GM23338 (cell line): ENCODE measurements at regions not wholly inside any gene's neighbourhood (a gene's known extent, or its start where the extent isn't known, plus 50 kb on each side); places are given as distances from the start of the nearest gene placed in this dataset.
A peak's percentile ranks its signal among the peaks of the same experiment; 100 is the strongest.

ENCODE experiments used
- ATAC-seq: fragments of 200-7000 bp; cut with Tn5 transposase; 3 replicates; pipeline ENCODE4 v1.9.1; 2020
- DNase-seq: peaks from one replicate; pipeline ENCODE4 v3.0.0-alpha.2; 2015; ENCODE audit warnings: low spot score
- H2AFZ ChIP-seq: fragments of 200-600 bp; sonication (generic); 2 replicates; pipeline ENCODE4 v1.8.0; 2016; ENCODE audit warnings: antibody characterized with exemption, mild to moderate bottlenecking, moderate library complexity
- H3F3A ChIP-seq: fragments of 200-600 bp; sonication (generic); replicated peaks from 2 replicates; pipeline ENCODE4 v1.8.0; 2017; ENCODE audit warnings: antibody characterized with exemption, mixed run types, low read depth
- H3K27ac ChIP-seq: fragments of 200-600 bp; sonication (generic); 2 replicates; pipeline ENCODE4 v1.6.1; 2016; ENCODE audit warnings: low read depth
- H3K27me3 ChIP-seq: fragments of 200-600 bp; sonication (generic); 2 replicates; pipeline ENCODE4 v1.8.0; 2016; ENCODE audit warnings: mild to moderate bottlenecking, mixed run types, moderate library complexity; ENCODE audit not compliant: insufficient read depth
- H3K36me3 ChIP-seq: fragments of 200-600 bp; sonication (generic); 2 replicates; pipeline ENCODE4 v1.8.0; 2016; ENCODE audit warnings: mild to moderate bottlenecking; ENCODE audit not compliant: insufficient read depth
- H3K4me1 ChIP-seq: fragments of 200-600 bp; sonication (generic); 2 replicates; pipeline ENCODE4 v1.8.0; 2016; ENCODE audit warnings: mild to moderate bottlenecking, moderate library complexity; ENCODE audit not compliant: insufficient read depth
- H3K4me2 ChIP-seq: fragments of 200-600 bp; sonication (generic); 2 replicates; pipeline ENCODE4 v1.7.1; 2017; ENCODE audit warnings: mixed run types
- H3K4me3 ChIP-seq: fragments of 200-600 bp; sonication (generic); 2 replicates; pipeline ENCODE4 v1.6.1; 2016; ENCODE audit warnings: mixed run types
- H3K79me2 ChIP-seq: fragments of 200-600 bp; sonication (generic); replicated peaks from 2 replicates; pipeline ENCODE4 v1.8.0; 2017; ENCODE audit warnings: mild to moderate bottlenecking; ENCODE audit not compliant: insufficient read depth
- H3K9me2 ChIP-seq: fragments of 200-600 bp; sonication (generic); 2 replicates; pipeline ENCODE4 v1.8.0; 2017; ENCODE audit not compliant: insufficient read depth
- H4K20me1 ChIP-seq: fragments of 200-600 bp; sonication (generic); replicated peaks from 2 replicates; pipeline ENCODE4 v1.8.0; 2017; ENCODE audit warnings: mild to moderate bottlenecking; ENCODE audit not compliant: insufficient read depth
- H3K27ac Mint-ChIP-seq: 2 replicates; pipeline ENCODE4 v1.8.0; 2020; ENCODE audit warnings: inconsistent platforms, mild to moderate bottlenecking, moderate library complexity, mixed read lengths
- H3K27me3 Mint-ChIP-seq: 3 replicates; pipeline ENCODE4 v1.8.0; 2022; ENCODE audit warnings: low read depth, mild to moderate bottlenecking, moderate library complexity, mixed read lengths, inconsistent platforms; ENCODE audit not compliant: insufficient read depth, poor library complexity
- H3K36me3 Mint-ChIP-seq: 3 replicates; pipeline ENCODE4 v1.8.0; 2021; ENCODE audit warnings: low read depth, mild to moderate bottlenecking, inconsistent platforms, moderate library complexity, mixed read lengths
- H3K4me1 Mint-ChIP-seq: 3 replicates; pipeline ENCODE4 v1.8.0; 2020; ENCODE audit warnings: mild to moderate bottlenecking, inconsistent platforms, mixed read lengths
- H3K4me3 Mint-ChIP-seq: 3 replicates; pipeline ENCODE4 v1.8.0; 2021; ENCODE audit warnings: moderate library complexity, mild to moderate bottlenecking, inconsistent platforms, mixed read lengths
- H3K9me3 Mint-ChIP-seq: 3 replicates; pipeline ENCODE4 v1.8.0; 2020; ENCODE audit warnings: moderate library complexity, mild to moderate bottlenecking, inconsistent platforms, mixed read lengths
- CREB1 ChIP-seq: fragments of 250-450 bp; sonication (Bioruptor Pico); IDR thresholded peaks from 2 replicates; pipeline ENCODE4 v1.5.0; 2020; ENCODE audit warnings: low read depth, mild to moderate bottlenecking, moderate library complexity
- TF ChIP-seq, protein P1 (sequence below): IDR thresholded peaks from one replicate; pipeline ENCODE4 v1.6.1; 2018; ENCODE audit warnings: antibody characterized with exemption; ENCODE audit not compliant: unreplicated experiment
- TF ChIP-seq, protein P2 (sequence below): fragments of 250-450 bp; sonication (Bioruptor Pico); IDR thresholded peaks from 2 replicates; pipeline ENCODE4 v1.5.0; 2020; ENCODE audit warnings: mild to moderate bottlenecking, moderate library complexity

GRCh38 chr7:86949052-86949778 lies 110.2 kb downstream of the ELAPOR2 start:
- no peaks in the 10 kb centered on the region for H4K20me1 ChIP-seq
- DNase-seq (peak; percentile 30), ATAC-seq (peak; percentile 77)
- no peak overlapping the region for H3K27ac Mint-ChIP-seq
- H3K27me3 Mint-ChIP-seq: peaks cover 2% of the 10 kb centered on the region
- peaks cover 30% of the 10 kb centered on the region for H3K79me2 ChIP-seq
- H3K4me1 ChIP-seq: peaks cover 26% of the 10 kb centered on the region
- no peaks in the 10 kb centered on the region for H3K27me3 ChIP-seq
- no peaks in the 10 kb centered on the region for H3K9me2 ChIP-seq
- no peaks in the 10 kb centered on the region for H3K36me3 Mint-ChIP-seq
- H3K4me3 Mint-ChIP-seq: no peak overlapping the region
- no peaks in the 10 kb centered on the region for H3F3A ChIP-seq
- no peaks in the 10 kb centered on the region for H3K9me3 Mint-ChIP-seq
- H3K27ac ChIP-seq: no peak overlapping the region
- no peak overlapping the region for H2AFZ ChIP-seq
- peaks cover 27% of the 10 kb centered on the region for H3K4me1 Mint-ChIP-seq
- H3K4me3 ChIP-seq: no peak overlapping the region
- no peaks in the 10 kb centered on the region for H3K36me3 ChIP-seq
- TF ChIP-seq, protein P1, sequence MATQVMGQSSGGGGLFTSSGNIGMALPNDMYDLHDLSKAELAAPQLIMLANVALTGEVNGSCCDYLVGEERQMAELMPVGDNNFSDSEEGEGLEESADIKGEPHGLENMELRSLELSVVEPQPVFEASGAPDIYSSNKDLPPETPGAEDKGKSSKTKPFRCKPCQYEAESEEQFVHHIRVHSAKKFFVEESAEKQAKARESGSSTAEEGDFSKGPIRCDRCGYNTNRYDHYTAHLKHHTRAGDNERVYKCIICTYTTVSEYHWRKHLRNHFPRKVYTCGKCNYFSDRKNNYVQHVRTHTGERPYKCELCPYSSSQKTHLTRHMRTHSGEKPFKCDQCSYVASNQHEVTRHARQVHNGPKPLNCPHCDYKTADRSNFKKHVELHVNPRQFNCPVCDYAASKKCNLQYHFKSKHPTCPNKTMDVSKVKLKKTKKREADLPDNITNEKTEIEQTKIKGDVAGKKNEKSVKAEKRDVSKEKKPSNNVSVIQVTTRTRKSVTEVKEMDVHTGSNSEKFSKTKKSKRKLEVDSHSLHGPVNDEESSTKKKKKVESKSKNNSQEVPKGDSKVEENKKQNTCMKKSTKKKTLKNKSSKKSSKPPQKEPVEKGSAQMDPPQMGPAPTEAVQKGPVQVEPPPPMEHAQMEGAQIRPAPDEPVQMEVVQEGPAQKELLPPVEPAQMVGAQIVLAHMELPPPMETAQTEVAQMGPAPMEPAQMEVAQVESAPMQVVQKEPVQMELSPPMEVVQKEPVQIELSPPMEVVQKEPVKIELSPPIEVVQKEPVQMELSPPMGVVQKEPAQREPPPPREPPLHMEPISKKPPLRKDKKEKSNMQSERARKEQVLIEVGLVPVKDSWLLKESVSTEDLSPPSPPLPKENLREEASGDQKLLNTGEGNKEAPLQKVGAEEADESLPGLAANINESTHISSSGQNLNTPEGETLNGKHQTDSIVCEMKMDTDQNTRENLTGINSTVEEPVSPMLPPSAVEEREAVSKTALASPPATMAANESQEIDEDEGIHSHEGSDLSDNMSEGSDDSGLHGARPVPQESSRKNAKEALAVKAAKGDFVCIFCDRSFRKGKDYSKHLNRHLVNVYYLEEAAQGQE: no peak
- H3K4me2 ChIP-seq: 0 out of 2 replicates have a peak overlapping the region, but pooled peaks have one; percentile 8

GRCh38 chr7:86947929-86948328 lies 111.5 kb downstream of the ELAPOR2 start:
- TF ChIP-seq, protein P2, sequence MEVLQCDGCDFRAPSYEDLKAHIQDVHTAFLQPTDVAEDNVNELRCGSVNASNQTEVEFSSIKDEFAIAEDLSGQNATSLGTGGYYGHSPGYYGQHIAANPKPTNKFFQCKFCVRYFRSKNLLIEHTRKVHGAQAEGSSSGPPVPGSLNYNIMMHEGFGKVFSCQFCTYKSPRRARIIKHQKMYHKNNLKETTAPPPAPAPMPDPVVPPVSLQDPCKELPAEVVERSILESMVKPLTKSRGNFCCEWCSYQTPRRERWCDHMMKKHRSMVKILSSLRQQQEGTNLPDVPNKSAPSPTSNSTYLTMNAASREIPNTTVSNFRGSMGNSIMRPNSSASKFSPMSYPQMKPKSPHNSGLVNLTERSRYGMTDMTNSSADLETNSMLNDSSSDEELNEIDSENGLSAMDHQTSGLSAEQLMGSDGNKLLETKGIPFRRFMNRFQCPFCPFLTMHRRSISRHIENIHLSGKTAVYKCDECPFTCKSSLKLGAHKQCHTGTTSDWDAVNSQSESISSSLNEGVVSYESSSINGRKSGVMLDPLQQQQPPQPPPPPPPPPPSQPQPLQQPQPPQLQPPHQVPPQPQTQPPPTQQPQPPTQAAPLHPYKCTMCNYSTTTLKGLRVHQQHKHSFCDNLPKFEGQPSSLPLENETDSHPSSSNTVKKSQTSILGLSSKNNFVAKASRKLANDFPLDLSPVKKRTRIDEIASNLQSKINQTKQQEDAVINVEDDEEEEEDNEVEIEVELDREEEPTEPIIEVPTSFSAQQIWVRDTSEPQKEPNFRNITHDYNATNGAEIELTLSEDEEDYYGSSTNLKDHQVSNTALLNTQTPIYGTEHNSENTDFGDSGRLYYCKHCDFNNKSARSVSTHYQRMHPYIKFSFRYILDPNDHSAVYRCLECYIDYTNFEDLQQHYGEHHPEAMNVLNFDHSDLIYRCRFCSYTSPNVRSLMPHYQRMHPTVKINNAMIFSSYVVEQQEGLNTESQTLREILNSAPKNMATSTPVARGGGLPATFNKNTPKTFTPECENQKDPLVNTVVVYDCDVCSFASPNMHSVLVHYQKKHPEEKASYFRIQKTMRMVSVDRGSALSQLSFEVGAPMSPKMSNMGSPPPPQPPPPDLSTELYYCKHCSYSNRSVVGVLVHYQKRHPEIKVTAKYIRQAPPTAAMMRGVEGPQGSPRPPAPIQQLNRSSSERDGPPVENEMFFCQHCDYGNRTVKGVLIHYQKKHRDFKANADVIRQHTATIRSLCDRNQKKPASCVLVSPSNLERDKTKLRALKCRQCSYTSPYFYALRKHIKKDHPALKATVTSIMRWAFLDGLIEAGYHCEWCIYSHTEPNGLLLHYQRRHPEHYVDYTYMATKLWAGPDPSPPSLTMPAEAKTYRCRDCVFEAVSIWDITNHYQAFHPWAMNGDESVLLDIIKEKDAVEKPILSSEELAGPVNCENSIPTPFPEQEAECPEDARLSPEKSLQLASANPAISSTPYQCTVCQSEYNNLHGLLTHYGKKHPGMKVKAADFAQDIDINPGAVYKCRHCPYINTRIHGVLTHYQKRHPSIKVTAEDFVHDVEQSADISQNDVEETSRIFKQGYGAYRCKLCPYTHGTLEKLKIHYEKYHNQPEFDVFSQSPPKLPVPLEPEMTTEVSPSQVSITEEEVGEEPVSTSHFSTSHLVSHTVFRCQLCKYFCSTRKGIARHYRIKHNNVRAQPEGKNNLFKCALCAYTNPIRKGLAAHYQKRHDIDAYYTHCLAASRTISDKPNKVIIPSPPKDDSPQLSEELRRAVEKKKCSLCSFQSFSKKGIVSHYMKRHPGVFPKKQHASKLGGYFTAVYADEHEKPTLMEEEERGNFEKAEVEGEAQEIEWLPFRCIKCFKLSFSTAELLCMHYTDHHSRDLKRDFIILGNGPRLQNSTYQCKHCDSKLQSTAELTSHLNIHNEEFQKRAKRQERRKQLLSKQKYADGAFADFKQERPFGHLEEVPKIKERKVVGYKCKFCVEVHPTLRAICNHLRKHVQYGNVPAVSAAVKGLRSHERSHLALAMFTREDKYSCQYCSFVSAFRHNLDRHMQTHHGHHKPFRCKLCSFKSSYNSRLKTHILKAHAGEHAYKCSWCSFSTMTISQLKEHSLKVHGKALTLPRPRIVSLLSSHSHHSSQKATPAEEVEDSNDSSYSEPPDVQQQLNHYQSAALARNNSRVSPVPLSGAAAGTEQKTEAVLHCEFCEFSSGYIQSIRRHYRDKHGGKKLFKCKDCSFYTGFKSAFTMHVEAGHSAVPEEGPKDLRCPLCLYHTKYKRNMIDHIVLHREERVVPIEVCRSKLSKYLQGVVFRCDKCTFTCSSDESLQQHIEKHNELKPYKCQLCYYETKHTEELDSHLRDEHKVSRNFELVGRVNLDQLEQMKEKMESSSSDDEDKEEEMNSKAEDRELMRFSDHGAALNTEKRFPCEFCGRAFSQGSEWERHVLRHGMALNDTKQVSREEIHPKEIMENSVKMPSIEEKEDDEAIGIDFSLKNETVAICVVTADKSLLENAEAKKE (CRISPR knock-in tag): peak; percentile 75
- no peak for TF ChIP-seq CREB1 (CRISPR knock-in tag)
- peak; percentile 50; the same call in 2 of the 3 replicates for ATAC-seq
- Histone ChIP-seq H3K4me1 (peaks cover 26% of the 10 kb centered on the region), H3K9me2 (no peaks in the 10 kb centered on the region), H3F3A (no peaks in the 10 kb centered on the region), H4K20me1 (no peaks in the 10 kb centered on the region), H3K36me3 (no peaks in the 10 kb centered on the region), H3K27ac (peak overlapping the region; percentile 28; the same call in 1 of the 2 replicates), H3K79me2 (peaks cover 18% of the 10 kb centered on the region), H3K27me3 (no peaks in the 10 kb centered on the region), H2AFZ (no peak overlapping the region), H3K4me2 (peak overlapping the region; percentile 40), H3K4me3 (no peak overlapping the region)
- peak; percentile 55 for DNase-seq
- no peak overlapping the region; the same call in 1 of the 2 replicates for H3K27ac Mint-ChIP-seq
- H3K36me3 Mint-ChIP-seq: no peaks in the 10 kb centered on the region
- peaks cover 27% of the 10 kb centered on the region for H3K4me1 Mint-ChIP-seq
- H3K27me3 Mint-ChIP-seq: peaks cover 2% of the 10 kb centered on the region
- no peaks in the 10 kb centered on the region for H3K9me3 Mint-ChIP-seq
- H3K4me3 Mint-ChIP-seq: no peak overlapping the region; the same call in 2 of the 3 replicates
